Astrocyte (in vitro differentiated cells and primary cell): ENCODE measurements at regions not wholly inside any gene's neighbourhood (a gene's known extent, or its start where the extent isn't known, plus 50 kb on each side); places are given as distances from the start of the nearest gene placed in this dataset.
A peak's percentile ranks its signal among the peaks of the same experiment; 100 is the strongest.

Experiments
- DNase-seq: peaks from one replicate; pipeline ENCODE4 v3.0.0-alpha.2; 2010; ENCODE audit warnings: low read depth
- FAIRE-seq: peaks from 2 replicates; lab custom pipeline; 2011; peaks lifted over from hg19 to GRCh38; lab: Jason Lieb, UNC
- H2AFZ ChIP-seq: 2 replicates; pipeline ENCODE4 v1.6.0; 2012; ENCODE audit warnings: low read depth, low read length, inconsistent platforms
- H3K27ac ChIP-seq: 2 replicates; pipeline ENCODE4 v1.5.1; 2011; ENCODE audit warnings: low read depth, low read length, inconsistent platforms
- H3K27me3 ChIP-seq: 2 replicates; pipeline ENCODE4 v1.6.0; 2011; ENCODE audit warnings: low read length, inconsistent platforms; ENCODE audit not compliant: insufficient read depth
- H3K36me3 ChIP-seq: 2 replicates; pipeline ENCODE4 v1.5.1; 2011; ENCODE audit warnings: low read length, inconsistent platforms; ENCODE audit not compliant: insufficient read depth
- H3K4me1 ChIP-seq: 2 replicates; pipeline ENCODE4 v1.5.1; 2011; ENCODE audit warnings: low read length, inconsistent platforms; ENCODE audit not compliant: insufficient read depth
- H3K4me2 ChIP-seq: 2 replicates; pipeline ENCODE4 v1.6.0; 2012; ENCODE audit warnings: low read length, inconsistent platforms
- H3K4me3 ChIP-seq: 2 replicates; pipeline ENCODE4 v1.5.1; 2011; ENCODE audit warnings: low read depth, mild to moderate bottlenecking, low read length, inconsistent platforms; ENCODE audit not compliant: insufficient read depth
- H3K79me2 ChIP-seq: 2 replicates; pipeline ENCODE4 v1.6.0; 2012; ENCODE audit warnings: mild to moderate bottlenecking, low read length, inconsistent platforms; ENCODE audit not compliant: insufficient read depth
- H3K9ac ChIP-seq: 2 replicates; pipeline ENCODE4 v1.6.0; 2012; ENCODE audit warnings: mild to moderate bottlenecking, low read length, inconsistent platforms
- H3K9me3 ChIP-seq: 2 replicates; pipeline ENCODE4 v1.5.1; 2012; ENCODE audit warnings: low read depth, mild to moderate bottlenecking, low read length, inconsistent platforms; ENCODE audit not compliant: insufficient read depth
- H4K20me1 ChIP-seq: 2 replicates; pipeline ENCODE4 v1.6.0; 2012; ENCODE audit warnings: low read length, inconsistent platforms; ENCODE audit not compliant: insufficient read depth
- H3K27ac Mint-ChIP-seq: one replicate; pipeline ENCODE4 v1.8.0; 2021; ENCODE audit warnings: mild to moderate bottlenecking, mixed read lengths; ENCODE audit not compliant: unreplicated experiment
- H3K27me3 Mint-ChIP-seq: one replicate; pipeline ENCODE4 v1.8.0; 2021; ENCODE audit warnings: low read depth, mixed read lengths; ENCODE audit not compliant: unreplicated experiment
- H3K36me3 Mint-ChIP-seq: one replicate; pipeline ENCODE4 v1.8.0; 2021; ENCODE audit warnings: low read depth, mixed read lengths; ENCODE audit not compliant: unreplicated experiment
- H3K4me1 Mint-ChIP-seq: one replicate; pipeline ENCODE4 v1.8.0; 2021; ENCODE audit warnings: low read depth, mixed read lengths; ENCODE audit not compliant: unreplicated experiment
- H3K4me3 Mint-ChIP-seq: one replicate; pipeline ENCODE4 v1.8.0; 2021; ENCODE audit warnings: mild to moderate bottlenecking, moderate library complexity, mixed read lengths; ENCODE audit not compliant: unreplicated experiment
- H3K9me3 Mint-ChIP-seq: one replicate; pipeline ENCODE4 v1.8.0; 2021; ENCODE audit warnings: mild to moderate bottlenecking, mixed read lengths; ENCODE audit not compliant: unreplicated experiment
- EZH2 ChIP-seq: IDR thresholded peaks from 2 replicates; pipeline ENCODE4 v1.6.1; 2012; ENCODE audit warnings: mild to moderate bottlenecking, low read length, inconsistent platforms; ENCODE audit not compliant: insufficient read depth
- TF ChIP-seq, protein P1 (sequence below): IDR thresholded peaks from 2 replicates; pipeline ENCODE4 v1.5.1; 2011; ENCODE audit warnings: low read depth, mild to moderate bottlenecking, inconsistent platforms, low read length, moderate library complexity; ENCODE audit not compliant: insufficient read depth

GRCh38 chr4:10958226-10958856, 273.8 kb upstream of the CLNK start:
- Histone ChIP-seq H3K4me2 (no peak overlapping the region), H3K27me3 (no peaks in the 10 kb centered on the region), H3K4me3 (no peak overlapping the region), H3K9me3 (no peaks in the 10 kb centered on the region), H3K27ac (no peak overlapping the region), H3K36me3 (no peaks in the 10 kb centered on the region), H3K79me2 (no peaks in the 10 kb centered on the region), H3K4me1 (peaks cover 7% of the 10 kb centered on the region), H2AFZ (no peak overlapping the region), H4K20me1 (no peaks in the 10 kb centered on the region), H3K9ac (no peak overlapping the region)
- no peak overlapping the region for H3K27ac Mint-ChIP-seq
- H3K27me3 Mint-ChIP-seq: peaks cover 24% of the 10 kb centered on the region
- H3K4me1 Mint-ChIP-seq: peaks cover 5% of the 10 kb centered on the region
- no peaks in the 10 kb centered on the region for H3K9me3 Mint-ChIP-seq
- DNase-seq: no peak
- no peaks in the 10 kb centered on the region for H3K36me3 Mint-ChIP-seq
- no peak for FAIRE-seq
- no peak overlapping the region for H3K4me3 Mint-ChIP-seq
- TF ChIP-seq EZH2: no peak
- TF ChIP-seq, protein P1, sequence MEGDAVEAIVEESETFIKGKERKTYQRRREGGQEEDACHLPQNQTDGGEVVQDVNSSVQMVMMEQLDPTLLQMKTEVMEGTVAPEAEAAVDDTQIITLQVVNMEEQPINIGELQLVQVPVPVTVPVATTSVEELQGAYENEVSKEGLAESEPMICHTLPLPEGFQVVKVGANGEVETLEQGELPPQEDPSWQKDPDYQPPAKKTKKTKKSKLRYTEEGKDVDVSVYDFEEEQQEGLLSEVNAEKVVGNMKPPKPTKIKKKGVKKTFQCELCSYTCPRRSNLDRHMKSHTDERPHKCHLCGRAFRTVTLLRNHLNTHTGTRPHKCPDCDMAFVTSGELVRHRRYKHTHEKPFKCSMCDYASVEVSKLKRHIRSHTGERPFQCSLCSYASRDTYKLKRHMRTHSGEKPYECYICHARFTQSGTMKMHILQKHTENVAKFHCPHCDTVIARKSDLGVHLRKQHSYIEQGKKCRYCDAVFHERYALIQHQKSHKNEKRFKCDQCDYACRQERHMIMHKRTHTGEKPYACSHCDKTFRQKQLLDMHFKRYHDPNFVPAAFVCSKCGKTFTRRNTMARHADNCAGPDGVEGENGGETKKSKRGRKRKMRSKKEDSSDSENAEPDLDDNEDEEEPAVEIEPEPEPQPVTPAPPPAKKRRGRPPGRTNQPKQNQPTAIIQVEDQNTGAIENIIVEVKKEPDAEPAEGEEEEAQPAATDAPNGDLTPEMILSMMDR: no peak

- Mint-ChIP-seq H3K4me3 (no peak overlapping the region), H3K36me3 (no peaks in the 10 kb centered on the region), H3K4me1 (peaks cover 8% of the 10 kb centered on the region), H3K9me3 (no peaks in the 10 kb centered on the region), H3K27me3 (peaks cover 24% of the 10 kb centered on the region), H3K27ac (no peak overlapping the region)
- Histone ChIP-seq H3K4me1 (peaks cover 7% of the 10 kb centered on the region), H3K4me2 (no peak overlapping the region), H3K9ac (no peak overlapping the region), H3K4me3 (no peak overlapping the region), H3K27me3 (peaks cover 6% of the 10 kb centered on the region), H3K79me2 (no peaks in the 10 kb centered on the region), H3K27ac (no peak overlapping the region), H3K36me3 (no peaks in the 10 kb centered on the region), H4K20me1 (no peaks in the 10 kb centered on the region), H2AFZ (no peak overlapping the region), H3K9me3 (no peaks in the 10 kb centered on the region)
- peak; percentile 20 for DNase-seq
- no peak for FAIRE-seq
- TF ChIP-seq, protein P1: no peak
- no peak for TF ChIP-seq EZH2
These were observed 266.7 kb upstream of the CLNK start for GRCh38 chr4:10951306-10951705.

- H3K4me3 Mint-ChIP-seq: no peak overlapping the region
- Histone ChIP-seq H3K27me3 (peaks cover 6% of the 10 kb centered on the region), H3K4me3 (no peak overlapping the region), H3K9ac (no peak overlapping the region), H3K4me1 (peaks cover under 1% of the 10 kb centered on the region), H4K20me1 (no peaks in the 10 kb centered on the region), H3K9me3 (no peaks in the 10 kb centered on the region), H3K4me2 (no peak overlapping the region), H3K27ac (no peak overlapping the region), H2AFZ (no peak overlapping the region), H3K79me2 (no peaks in the 10 kb centered on the region), H3K36me3 (no peaks in the 10 kb centered on the region)
- no peak for DNase-seq
- no peak overlapping the region for H3K27ac Mint-ChIP-seq
- H3K27me3 Mint-ChIP-seq: peaks cover 24% of the 10 kb centered on the region
- FAIRE-seq: no peak
- H3K9me3 Mint-ChIP-seq: no peaks in the 10 kb centered on the region
- TF ChIP-seq EZH2: no peak
- TF ChIP-seq, protein P1: no peak
- H3K36me3 Mint-ChIP-seq: no peaks in the 10 kb centered on the region
- peaks cover 3% of the 10 kb centered on the region for H3K4me1 Mint-ChIP-seq
These were observed 264.6 kb upstream of the CLNK start for GRCh38 chr4:10949039-10949733.
